Lower lobe of right lung (tissue), 2 donors: ENCODE measurements at regions not wholly inside any gene's neighbourhood (a gene's known extent, or its start where the extent isn't known, plus 50 kb on each side); places are given as distances from the start of the nearest gene placed in this dataset.
"Not testable (repeated sequence)": the region's sequence is repeated elsewhere in the genome, so short reads cannot be mapped to it uniquely, and the experiment has no call there.

ENCODE experiments used
- ATAC-seq, 2 donors: fragments of 200-7000 bp; cut with Tn5 transposase; one replicate each; pipeline ENCODE4 v1.9.1; 2020 to 2022; ENCODE audit warnings: mild to moderate bottlenecking in 2 of 2, moderate library complexity in 2 of 2
- DNase-seq: peaks from one replicate; pipeline ENCODE4 v3.0.0-alpha.2; 2020
- H3K27ac ChIP-seq: fragments of 200-600 bp; one replicate; pipeline ENCODE4 v1.8.0; 2022
- H3K27me3 ChIP-seq: fragments of 200-600 bp; one replicate; pipeline ENCODE4 v1.8.0; 2022; ENCODE audit warnings: low read depth
- H3K36me3 ChIP-seq: fragments of 200-600 bp; one replicate; pipeline ENCODE4 v1.8.0; 2022; ENCODE audit warnings: mild to moderate bottlenecking
- H3K4me1 ChIP-seq: fragments of 200-600 bp; one replicate; pipeline ENCODE4 v1.8.0; 2022
- H3K4me3 ChIP-seq: fragments of 200-600 bp; one replicate; pipeline ENCODE4 v1.8.0; 2022; ENCODE audit warnings: mild to moderate bottlenecking
- H3K9me3 ChIP-seq: fragments of 200-600 bp; one replicate; pipeline ENCODE4 v1.8.0; 2022
- intact Hi-C: fragments of 100-400 bp; cut with DNase I; formaldehyde crosslinking; loops from one replicate; pipeline ENCODE4 v1.11.0; 2022
- TF ChIP-seq, protein P1 (sequence below): fragments of 200-600 bp; IDR thresholded peaks from one replicate; pipeline ENCODE4 v1.8.0; 2022; ENCODE audit warnings: antibody characterized with exemption, mild to moderate bottlenecking
- donor health status: DM: no; HTN: yes; CAD: no; lungs with severe emphysema.

DNA sequence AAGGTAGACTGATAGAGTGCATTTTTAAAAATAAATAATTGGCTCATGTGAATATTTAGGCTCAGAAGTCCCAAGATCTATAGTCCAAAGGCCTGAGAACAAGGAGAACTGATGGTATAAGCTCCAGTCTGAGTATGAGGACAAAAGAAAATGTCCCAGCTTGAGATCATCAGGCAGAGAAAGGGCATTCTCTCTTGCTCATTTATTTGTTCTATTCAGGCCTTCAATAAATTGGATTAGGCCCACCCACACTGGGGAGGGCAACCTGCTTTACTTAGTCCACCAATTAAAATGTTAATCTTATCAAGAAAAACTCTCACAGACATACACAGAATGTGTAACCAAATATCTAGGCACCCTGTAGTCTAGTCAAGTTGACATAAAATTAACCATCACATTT lies 644.4 kb upstream of the MDGA2 start:
- Histone ChIP-seq H3K36me3 (no peaks in the 10 kb centered on the region), H3K9me3 (no peaks in the 10 kb centered on the region), H3K4me1 (no peaks in the 10 kb centered on the region), H3K27ac (no peak overlapping the region), H3K4me3 (no peak overlapping the region), H3K27me3 (no peaks in the 10 kb centered on the region)
- TF ChIP-seq, protein P1, sequence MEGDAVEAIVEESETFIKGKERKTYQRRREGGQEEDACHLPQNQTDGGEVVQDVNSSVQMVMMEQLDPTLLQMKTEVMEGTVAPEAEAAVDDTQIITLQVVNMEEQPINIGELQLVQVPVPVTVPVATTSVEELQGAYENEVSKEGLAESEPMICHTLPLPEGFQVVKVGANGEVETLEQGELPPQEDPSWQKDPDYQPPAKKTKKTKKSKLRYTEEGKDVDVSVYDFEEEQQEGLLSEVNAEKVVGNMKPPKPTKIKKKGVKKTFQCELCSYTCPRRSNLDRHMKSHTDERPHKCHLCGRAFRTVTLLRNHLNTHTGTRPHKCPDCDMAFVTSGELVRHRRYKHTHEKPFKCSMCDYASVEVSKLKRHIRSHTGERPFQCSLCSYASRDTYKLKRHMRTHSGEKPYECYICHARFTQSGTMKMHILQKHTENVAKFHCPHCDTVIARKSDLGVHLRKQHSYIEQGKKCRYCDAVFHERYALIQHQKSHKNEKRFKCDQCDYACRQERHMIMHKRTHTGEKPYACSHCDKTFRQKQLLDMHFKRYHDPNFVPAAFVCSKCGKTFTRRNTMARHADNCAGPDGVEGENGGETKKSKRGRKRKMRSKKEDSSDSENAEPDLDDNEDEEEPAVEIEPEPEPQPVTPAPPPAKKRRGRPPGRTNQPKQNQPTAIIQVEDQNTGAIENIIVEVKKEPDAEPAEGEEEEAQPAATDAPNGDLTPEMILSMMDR = no peak
- ATAC-seq (no peak), DNase-seq (no peak)
- intact Hi-C loops = no loop called here

DNA sequence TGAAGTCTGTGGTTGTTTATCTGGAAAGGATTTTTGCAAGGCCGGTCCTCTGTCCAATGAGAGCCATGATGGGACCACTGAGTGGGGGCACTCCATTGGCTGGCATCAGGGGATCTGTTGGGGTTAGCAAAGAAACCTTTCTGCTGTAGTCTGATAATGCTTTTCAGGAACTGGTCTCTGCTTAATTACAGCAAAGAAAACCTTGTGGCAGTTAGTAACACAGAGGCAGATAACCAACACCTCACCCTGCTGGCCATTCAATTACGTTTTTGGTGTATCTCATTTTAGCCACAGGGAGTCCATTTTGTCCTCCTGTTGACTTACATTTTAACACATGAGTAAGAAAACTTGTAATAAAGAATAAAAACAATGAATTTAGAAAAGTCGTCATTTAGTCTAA lies 629.3 kb upstream of the MDGA2 start:
- no peaks in the 10 kb centered on the region for H3K4me1 ChIP-seq
- H3K4me3 ChIP-seq = no peak overlapping the region
- no peaks in the 10 kb centered on the region for H3K9me3 ChIP-seq
- intact Hi-C loops = no loop called here
- H3K27me3 ChIP-seq = no peaks in the 10 kb centered on the region
- no peaks in the 10 kb centered on the region for H3K36me3 ChIP-seq
- TF ChIP-seq, protein P1 = no peak
- DNase-seq (no peak), ATAC-seq (no peak)
- no peak overlapping the region for H3K27ac ChIP-seq

DNA sequence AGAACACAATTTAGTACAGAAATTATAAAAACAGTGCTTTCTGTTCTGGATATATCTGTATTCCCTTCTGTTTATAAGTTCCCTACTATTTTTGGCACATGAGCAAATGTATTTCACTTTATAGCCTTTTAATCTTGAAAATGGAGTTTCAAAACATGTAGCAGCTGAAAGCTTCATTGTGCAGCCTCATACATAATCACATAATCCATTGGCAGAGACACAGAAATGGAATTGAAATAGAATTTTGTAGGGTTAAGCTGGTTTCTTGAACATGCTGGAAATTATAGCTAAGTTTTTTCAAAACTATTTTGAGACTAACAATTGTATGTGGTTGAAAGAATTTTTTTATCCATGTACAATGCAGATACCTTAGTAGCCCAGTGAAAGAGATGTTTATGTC lies 614.3 kb upstream of the MDGA2 start:
- ATAC-seq (no peak), DNase-seq (no peak)
- H3K36me3 ChIP-seq = no peaks in the 10 kb centered on the region
- H3K9me3 ChIP-seq = no peaks in the 10 kb centered on the region
- TF ChIP-seq, protein P1 = no peak
- intact Hi-C loops = no loop called here
- no peak overlapping the region for H3K4me3 ChIP-seq
- H3K4me1 ChIP-seq = no peaks in the 10 kb centered on the region
- no peaks in the 10 kb centered on the region for H3K27me3 ChIP-seq
- H3K27ac ChIP-seq = no peak overlapping the region

- H3K27me3 ChIP-seq, DNase-seq, H3K4me1 ChIP-seq, H3K9me3 ChIP-seq, ATAC-seq, H3K4me3 ChIP-seq, H3K27ac ChIP-seq, H3K36me3 ChIP-seq, intact Hi-C loops: not testable (repeated sequence)
Measured at GRCh38 chr14:48285217-48285616, 609.8 kb upstream of the MDGA2 start.

GRCh38 chr14:48275301-48275700 lies 599.9 kb upstream of the MDGA2 start:
- Histone ChIP-seq H3K27me3 (no peaks in the 10 kb centered on the region), H3K9me3 (no peaks in the 10 kb centered on the region), H3K4me3 (no peak overlapping the region), H3K36me3 (no peaks in the 10 kb centered on the region), H3K27ac (no peak overlapping the region), H3K4me1 (no peaks in the 10 kb centered on the region)
- ATAC-seq (no peak), DNase-seq (no peak)
- intact Hi-C loops = no loop called here
- TF ChIP-seq, protein P1 = no peak

DNA sequence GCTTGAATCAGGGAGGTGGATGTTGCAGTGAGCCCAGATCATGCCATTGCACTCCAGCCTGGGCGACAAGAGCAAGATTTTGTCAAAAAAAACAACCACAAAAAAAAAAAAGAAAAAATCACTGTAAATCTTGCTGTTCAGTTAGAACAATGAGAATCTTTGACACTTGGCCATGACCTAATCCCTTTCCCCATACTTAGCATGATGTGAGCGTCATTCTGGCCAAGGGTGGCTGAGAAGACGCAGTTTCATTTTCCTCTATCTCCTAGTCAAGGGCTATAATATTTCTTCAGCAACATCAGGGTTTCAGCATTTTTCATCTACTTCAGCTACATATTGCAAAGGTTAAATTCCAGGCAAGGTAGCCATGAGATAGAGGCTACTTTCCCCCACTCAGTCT lies 599.4 kb upstream of the MDGA2 start:
- Histone ChIP-seq H3K4me3 (no peak overlapping the region), H3K9me3 (no peaks in the 10 kb centered on the region), H3K36me3 (no peaks in the 10 kb centered on the region), H3K27me3 (no peaks in the 10 kb centered on the region), H3K27ac (no peak overlapping the region), H3K4me1 (no peaks in the 10 kb centered on the region)
- DNase-seq (no peak), ATAC-seq (no peak)
- intact Hi-C loops = no loop called here
- TF ChIP-seq, protein P1 = no peak

- H3K4me1 ChIP-seq, H3K27ac ChIP-seq, H3K27me3 ChIP-seq, H3K4me3 ChIP-seq, H3K36me3 ChIP-seq, ATAC-seq, DNase-seq, H3K9me3 ChIP-seq, intact Hi-C loops: not testable (repeated sequence)
Measured at GRCh38 chr14:48267926-48268325, 592.5 kb upstream of the MDGA2 start.

DNA sequence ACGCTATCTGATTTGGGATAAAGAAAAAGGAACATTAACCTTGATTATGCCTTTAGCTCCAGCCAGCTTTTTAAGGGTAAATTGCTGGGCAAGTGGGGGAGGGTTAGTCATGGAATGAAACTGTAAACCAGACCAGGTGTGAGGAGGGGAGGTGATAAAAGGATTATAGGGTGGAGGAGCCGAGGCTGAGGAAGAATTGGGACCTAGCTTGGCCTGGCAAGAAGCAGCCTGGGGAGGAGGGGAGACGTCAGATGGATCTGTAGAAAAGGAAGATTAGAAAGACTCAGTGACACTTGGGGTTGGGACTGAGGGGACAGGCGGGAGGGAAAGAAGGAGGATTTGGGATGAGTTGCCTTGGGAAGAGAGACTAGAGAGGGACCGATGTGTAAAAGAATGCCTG lies 590.8 kb upstream of the MDGA2 start:
- H3K27me3 ChIP-seq, DNase-seq, H3K27ac ChIP-seq, ATAC-seq, H3K4me1 ChIP-seq, H3K9me3 ChIP-seq, H3K36me3 ChIP-seq, H3K4me3 ChIP-seq, intact Hi-C loops: not testable (repeated sequence)
